ENCODE measurements at regions not wholly inside any gene's neighbourhood (a gene's known extent, or its start where the extent isn't known, plus 50 kb on each side); places are given as distances from the start of the nearest gene placed in this dataset.

DNA sequence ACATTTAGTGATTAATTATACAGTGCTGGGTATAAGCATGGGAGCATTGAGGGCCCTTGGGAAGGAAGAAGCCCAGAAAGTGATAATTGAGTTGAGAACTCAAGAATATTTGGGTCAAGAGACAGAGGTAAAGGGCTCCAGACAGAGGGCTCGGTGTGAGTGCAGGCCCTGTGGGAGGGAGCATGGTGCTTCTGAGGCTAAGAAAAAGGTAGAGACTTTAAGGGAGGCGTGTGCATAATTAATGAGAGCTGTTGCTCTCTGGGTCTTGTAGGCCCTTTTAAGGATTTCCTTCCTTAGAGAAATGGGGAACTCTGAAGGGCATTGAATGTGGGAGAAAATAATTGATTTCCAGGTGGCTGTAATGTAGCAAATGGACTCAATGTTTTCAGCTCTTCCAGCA lies 735.0 kb upstream of the POU3F3 start:
- no peak for ATAC-seq

GRCh38 chr2:104120171-104120570 lies 733.7 kb upstream of the POU3F3 start:
- no peak for TF ChIP-seq ESRRG (CRISPR knock-in tag; IDR thresholded peaks at IDR 0.05)
- TF ChIP-seq TSHZ2 (CRISPR knock-in tag; IDR thresholded peaks at IDR 0.05): no peak
- TF ChIP-seq RARB (CRISPR knock-in tag; IDR thresholded peaks at IDR 0.05): no peak
- TF ChIP-seq OSR1 (CRISPR knock-in tag; IDR thresholded peaks at IDR 0.05): no peak
- no peak for TF ChIP-seq ZNF565 (CRISPR knock-in tag; conservative IDR thresholded peaks at IDR 0.05; ENCODE audit: low read depth)
- no peak for TF ChIP-seq ZFP3 (CRISPR knock-in tag; IDR thresholded peaks at IDR 0.05)
- no peak for TF ChIP-seq ZNF70 (CRISPR knock-in tag; IDR thresholded peaks at IDR 0.05)
- TF ChIP-seq SNAI2 (CRISPR knock-in tag; IDR thresholded peaks at IDR 0.05): no peak
- no peak for TF ChIP-seq CSRNP3 (CRISPR knock-in tag; IDR thresholded peaks at IDR 0.05)
- TF ChIP-seq POU6F1 (CRISPR knock-in tag; IDR thresholded peaks at IDR 0.05; ENCODE audit: borderline replicate concordance, low read depth): no peak
- TF ChIP-seq TOX (CRISPR knock-in tag; IDR thresholded peaks at IDR 0.05; ENCODE audit: borderline replicate concordance): no peak
- TF ChIP-seq ARNTL (CRISPR knock-in tag; IDR thresholded peaks at IDR 0.05; ENCODE audit: borderline replicate concordance, low read depth): no peak
- no peak for TF ChIP-seq ISL1 (CRISPR knock-in tag; IDR thresholded peaks at IDR 0.05)
- no peak for TF ChIP-seq BACH2 (CRISPR knock-in tag; IDR thresholded peaks at IDR 0.05; ENCODE audit: borderline replicate concordance)
- TF ChIP-seq GLIS3 (CRISPR knock-in tag; IDR thresholded peaks at IDR 0.05): no peak
- no peak for ATAC-seq

More for the DNA sequence above, 735.0 kb upstream of the POU3F3 start:
- no peak for TF ChIP-seq TCF4 (CRISPR knock-in tag; IDR thresholded peaks at IDR 0.05; ENCODE audit: borderline replicate concordance)
- TF ChIP-seq CSRNP3 (CRISPR knock-in tag; IDR thresholded peaks at IDR 0.05): no peak

DNA sequence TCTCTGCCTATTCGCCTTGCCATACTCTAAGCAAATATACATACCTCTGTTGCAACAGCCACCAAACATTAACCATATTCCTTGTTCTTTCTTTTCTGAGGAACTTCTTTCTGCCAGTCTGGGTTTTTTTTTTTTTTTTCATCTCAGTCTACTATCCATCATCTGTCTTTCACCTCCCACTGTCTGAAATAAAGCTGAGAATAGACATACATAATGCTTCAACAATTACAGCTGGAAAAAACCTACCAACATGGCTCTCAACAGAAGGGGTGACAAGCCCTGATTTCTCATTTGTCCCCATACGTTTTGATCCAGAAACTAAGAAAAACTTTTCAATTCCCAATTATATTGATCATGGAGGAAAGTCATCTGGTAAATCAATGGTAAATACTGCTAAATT lies 728.8 kb upstream of the POU3F3 start:
- TF ChIP-seq PPARA (CRISPR knock-in tag; IDR thresholded peaks at IDR 0.05; ENCODE audit: borderline replicate concordance) (no peak), CSRNP3 (CRISPR knock-in tag; IDR thresholded peaks at IDR 0.05) (no peak), OSR1 (CRISPR knock-in tag; IDR thresholded peaks at IDR 0.05) (no peak)

GRCh38 chr2:104127049-104127770 lies 726.7 kb upstream of the POU3F3 start:
- ATAC-seq: no peak
- TF ChIP-seq ZFP3 (CRISPR knock-in tag; IDR thresholded peaks at IDR 0.05) (no peak), POU6F1 (CRISPR knock-in tag; IDR thresholded peaks at IDR 0.05; ENCODE audit: borderline replicate concordance, low read depth) (no peak), TSHZ2 (CRISPR knock-in tag; IDR thresholded peaks at IDR 0.05) (no peak), OSR1 (CRISPR knock-in tag; IDR thresholded peaks at IDR 0.05) (no peak)
- TF ChIP-seq, protein P1, sequence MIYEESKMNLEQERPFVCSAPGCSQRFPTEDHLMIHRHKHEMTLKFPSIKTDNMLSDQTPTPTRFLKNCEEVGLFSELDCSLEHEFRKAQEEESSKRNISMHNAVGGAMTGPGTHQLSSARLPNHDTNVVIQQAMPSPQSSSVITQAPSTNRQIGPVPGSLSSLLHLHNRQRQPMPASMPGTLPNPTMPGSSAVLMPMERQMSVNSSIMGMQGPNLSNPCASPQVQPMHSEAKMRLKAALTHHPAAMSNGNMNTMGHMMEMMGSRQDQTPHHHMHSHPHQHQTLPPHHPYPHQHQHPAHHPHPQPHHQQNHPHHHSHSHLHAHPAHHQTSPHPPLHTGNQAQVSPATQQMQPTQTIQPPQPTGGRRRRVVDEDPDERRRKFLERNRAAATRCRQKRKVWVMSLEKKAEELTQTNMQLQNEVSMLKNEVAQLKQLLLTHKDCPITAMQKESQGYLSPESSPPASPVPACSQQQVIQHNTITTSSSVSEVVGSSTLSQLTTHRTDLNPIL (CRISPR knock-in tag; IDR thresholded peaks at IDR 0.05; ENCODE audit: low read depth): no peak

More for the DNA sequence above, 728.8 kb upstream of the POU3F3 start:
- no peak for ATAC-seq

Data from SK-N-SH treated with all-trans-retinoic acid at 6 μM for 48 hours (cell line).